NOMO-1 (cell line): ENCODE measurements at regions not wholly inside any gene's neighbourhood (a gene's known extent, or its start where the extent isn't known, plus 50 kb on each side); places are given as distances from the start of the nearest gene placed in this dataset.

Experiments
- DNase-seq, 2 experiments: peaks; one replicate each; lab custom pipeline; 2025; ENCODE audit not compliant: unreplicated experiment in 2 of 2; lab: John Stamatoyannopoulos, UW

DNA sequence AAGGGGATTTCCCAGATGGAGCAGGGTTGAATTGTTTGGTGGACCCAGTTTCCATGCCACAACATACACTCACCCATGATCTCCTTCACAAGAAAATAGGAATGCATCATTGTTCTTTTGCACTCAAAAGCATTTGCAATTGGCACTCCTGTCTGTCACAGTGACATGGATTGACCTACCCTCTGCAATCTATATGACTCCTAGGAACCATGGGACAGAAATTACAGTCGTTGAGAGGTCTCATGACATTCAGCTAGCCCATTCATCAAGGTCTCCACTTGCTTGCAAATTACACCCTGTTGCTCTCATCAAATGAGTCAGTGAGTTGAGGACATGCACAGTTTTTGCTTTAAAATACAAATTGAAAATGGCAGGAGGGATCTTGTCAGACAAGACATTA, 448.5 kb downstream of the LPIN1 start:
- no peak for DNase-seq

DNA sequence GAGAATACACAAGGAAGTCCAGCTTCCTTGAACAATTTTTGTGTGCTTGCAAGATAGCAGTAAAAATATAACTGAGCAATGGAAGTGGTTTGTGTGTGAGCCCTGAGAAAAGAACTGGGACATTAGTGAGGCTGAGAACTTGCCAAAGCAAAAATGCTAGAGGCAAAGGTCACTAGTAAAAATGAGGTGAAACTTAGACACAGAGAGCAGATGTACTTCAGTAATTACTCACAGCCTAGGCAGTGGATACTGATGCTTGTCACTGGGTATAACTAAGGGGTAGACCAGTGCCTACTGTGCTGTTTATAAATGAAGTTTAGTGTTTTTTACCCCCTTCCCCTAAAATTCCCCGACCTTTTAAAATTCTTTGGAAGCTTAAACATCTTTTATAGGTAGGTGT, 450.1 kb downstream of the LPIN1 start:
- no peak for DNase-seq

DNA sequence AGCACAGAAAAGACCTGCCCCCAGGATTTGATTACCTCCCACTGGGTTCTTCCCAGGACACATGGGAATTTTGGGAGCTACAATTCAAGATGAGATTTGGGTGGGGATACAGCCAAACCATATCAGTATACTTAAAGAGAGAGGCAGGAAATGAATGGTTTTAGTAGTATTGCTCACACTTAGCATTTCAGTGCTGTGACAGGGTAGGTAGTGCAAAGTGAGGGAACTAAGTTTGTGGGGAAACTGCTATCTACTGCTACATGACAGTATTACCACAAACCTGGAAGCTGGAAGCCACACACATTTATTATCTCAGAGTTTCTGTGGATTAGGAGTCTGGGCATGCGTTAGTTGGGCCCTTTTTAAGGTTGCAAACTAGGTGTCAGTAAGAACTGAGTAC, 450.7 kb downstream of the LPIN1 start:
- DNase-seq = no peak

DNA sequence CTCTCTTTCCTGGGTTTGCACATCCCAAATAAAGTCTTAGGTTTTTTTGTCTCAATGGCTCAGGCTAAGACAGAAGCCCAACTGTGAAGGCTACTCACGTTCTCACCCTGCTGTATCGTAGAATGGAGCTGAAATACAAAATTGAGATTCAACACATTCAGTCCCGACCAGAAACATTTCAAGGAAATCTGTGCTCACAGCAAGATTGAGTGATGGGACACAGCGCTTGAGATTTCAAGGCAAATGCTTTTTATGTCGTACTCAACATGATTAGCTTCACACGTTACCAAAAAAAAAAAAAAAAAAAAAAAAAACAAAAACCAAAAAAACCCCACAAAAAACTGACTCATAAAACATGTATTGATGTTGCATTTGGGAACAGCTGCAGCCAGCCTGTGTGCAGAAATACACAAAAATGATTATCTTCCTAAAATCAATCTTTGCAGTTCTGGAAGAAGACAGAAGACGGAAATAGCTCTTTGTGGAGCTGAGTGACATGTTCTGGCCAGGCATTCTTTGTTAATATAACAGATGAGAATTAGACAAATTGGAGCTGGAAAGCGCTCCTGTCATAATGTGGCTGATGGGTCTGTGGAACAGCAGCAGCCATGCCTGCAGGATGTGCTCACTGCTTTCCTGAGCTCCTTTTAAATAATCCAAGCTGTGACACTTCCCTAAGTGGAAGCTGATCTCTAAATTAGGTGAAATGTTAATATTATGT, 453.2 kb downstream of the LPIN1 start:
- DNase-seq = no peak

DNA sequence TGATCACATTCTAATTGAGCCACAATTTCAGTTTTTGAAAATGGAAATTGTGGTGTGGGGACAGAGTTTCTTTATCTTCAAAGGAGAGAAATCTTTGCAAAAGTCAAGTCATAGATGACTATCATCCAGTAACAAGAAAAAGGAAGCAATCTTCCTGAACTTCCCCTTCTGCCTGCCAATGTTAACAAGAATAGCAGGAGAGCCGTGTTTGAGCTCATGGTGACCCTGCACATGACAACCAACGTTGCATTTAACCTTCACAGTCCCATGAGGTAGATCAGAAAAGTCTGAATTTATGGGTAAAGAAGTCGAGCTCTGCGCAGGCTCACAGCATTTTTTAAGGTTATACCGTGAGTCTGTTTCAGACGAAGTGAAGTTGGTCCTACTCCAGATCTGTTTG, 454.9 kb downstream of the LPIN1 start:
- DNase-seq = peak; percentile 27 to 79

DNA sequence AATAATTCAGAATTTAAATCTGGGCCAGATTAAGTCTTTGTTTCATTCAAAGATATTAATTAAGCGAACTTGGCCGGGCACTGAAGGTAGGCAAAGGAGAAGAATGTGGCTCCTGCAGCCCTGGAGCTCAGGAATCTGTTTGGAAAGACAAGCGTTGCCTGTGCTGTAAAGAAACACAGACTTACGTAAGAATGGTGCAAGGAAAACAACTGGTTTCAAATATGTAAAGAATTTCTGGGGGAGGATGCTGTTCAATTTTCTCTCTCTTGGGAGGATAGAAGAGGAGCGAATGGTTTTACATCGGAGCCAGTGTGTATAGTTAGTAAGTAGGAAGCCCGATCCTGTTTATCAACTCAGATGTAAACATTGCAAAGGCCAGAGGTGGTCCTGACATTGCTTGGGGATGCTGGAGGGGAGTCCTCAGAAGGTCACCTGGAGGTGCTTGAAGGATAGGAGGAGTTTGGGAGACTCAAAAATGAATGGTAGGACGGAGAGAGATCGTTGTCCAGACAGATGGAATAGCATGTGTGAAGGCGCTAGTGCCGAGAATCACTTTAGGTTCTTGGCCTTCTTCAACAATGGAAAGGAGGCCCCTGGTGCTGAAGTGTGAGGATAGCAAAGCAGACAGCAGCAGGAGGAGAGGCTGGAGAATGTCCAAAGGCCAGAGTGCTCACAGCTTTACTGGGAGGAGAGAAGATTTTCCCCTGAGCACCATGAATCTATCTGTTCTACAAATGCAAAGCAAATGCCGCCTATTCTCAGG, 456.1 kb downstream of the LPIN1 start:
- DNase-seq = no peak

DNA sequence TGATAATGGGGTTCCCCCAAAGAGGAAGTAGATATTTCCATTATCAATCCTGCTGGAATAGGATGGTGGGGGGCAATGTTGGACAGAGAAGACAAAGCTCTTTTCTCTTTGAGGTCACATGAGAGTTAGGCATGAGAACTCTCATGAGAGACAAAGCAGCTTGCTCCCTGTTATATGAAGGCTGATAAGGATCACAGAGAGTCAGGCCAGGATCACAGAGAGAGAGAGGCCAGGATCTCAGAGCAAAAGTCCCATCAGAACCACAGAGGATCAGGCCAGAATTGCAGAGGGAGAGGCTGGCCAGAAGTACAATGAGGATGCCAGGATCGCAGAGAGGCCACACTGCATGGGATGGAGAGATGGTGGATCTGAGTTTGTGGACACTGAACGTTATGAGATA, 457.1 kb downstream of the LPIN1 start:
- DNase-seq = no peak

DNA sequence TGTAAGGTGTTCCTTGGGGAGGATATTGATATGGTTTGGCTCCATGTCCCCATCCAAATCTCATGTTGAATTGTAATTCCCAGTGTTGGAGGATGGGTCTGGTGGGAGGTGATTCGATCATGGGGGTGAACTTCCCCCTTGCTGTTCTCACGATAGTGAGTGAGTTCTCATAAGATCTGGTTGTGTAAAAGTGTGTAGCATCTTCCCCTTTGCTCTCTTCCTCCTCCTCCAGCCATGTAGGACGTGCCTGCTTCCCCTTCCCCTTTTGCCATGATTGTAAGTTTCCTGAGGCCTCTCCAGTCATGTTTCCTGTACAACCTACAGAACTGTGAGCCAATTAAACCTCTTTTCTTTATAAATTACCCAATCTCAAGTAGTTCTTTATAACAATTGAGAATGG, 458.7 kb downstream of the LPIN1 start:
- no peak for DNase-seq

DNA sequence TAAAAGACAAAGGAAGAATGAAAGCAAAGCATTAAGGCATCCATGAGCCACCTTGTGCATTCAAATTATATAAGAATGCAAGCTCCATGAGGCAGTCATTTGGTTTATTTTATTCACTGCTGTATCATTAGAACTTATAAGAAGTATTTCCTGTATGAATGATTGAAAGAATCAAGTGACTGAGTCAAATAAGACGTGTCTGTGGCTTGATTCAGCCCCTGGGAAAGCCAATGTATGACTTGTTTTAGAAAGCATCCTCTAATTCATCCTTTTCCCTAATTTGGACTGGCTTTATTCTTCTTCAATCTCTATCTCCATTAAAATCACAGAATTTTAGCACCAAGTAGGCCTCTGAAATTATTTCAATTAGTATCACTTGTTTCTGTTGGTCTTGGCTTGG, 461.1 kb downstream of the LPIN1 start:
- no peak for DNase-seq

DNA sequence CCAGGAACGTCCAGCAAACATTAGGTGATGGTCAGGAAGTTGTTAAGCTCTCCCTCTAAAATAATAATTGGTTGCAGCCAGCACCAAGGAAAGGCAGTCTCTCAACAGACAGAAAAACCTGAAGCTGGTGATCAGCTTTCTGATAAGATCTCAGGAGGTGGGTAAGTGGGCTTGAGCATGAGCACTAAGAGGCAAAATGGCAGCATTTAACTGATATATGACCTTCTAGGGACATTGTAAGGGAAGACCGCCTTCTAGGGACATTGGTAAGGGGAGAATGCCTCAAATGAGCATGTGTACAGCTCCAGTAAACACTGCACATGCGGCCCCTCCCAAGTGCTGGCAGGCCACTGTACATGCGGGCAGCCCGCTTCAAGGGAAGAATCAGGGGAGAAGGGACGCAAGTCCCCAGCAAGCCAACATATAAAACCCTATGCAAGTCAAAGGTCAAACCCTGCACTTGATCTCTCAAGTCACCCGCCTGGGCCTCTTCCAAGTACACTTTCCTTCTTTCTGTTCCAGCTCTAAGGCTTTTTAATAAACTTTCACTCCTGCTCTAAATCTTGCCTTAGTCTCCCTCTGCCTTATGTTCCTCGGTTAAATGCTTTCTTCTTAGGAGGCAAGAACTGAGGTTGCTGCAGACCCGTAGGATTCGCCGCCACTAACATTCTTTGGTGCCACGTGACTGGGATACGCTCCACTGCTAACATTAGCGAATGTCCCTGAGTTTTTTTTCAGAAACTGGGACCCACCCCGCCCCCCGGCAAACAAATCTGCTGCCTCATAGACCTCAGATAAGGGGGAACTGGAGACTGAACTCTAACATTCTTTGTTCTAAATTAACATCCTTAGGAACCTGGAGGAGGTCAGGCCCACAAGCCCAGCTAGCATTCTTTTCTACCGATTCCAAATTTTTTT, 463.8 kb downstream of the LPIN1 start:
- no peak for DNase-seq

DNA sequence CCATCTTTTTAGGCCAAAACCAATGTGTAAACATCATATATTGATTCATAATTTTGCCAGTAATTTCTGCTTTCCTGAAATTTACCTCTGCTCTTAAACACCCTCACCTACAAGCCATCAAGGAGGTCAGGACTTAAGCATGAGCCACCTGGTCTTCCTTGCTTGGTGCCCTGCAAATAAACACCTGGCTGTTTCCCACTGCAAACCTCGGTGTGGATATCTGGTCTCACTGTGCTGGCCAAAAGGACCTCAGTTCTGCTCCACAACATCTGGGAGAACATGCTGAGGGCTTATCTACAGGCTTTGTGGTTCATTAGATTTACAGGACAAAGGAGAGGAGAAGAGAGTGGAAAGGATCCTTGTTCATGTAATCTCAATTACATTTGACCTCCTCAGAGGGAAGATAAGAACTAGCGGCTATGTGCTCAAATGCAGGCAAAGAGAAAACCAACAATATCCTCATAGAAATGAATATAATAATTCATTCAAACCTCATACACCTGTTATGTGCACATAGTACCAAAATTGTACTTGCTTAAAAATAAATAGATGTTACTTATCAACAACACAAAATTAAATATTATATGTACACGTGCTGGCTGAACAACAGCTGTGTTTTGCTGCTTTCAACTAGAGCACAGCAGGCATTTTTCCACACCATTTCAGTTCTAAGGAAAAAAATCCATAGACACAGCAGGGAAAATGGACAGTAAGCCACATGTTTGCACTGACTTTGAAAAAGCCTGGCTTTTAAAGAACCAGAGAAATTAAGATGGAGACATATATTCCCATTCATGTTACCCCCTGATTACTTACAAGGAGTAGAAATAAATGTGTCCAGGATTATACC, 465.1 kb downstream of the LPIN1 start:
- no peak for DNase-seq

DNA sequence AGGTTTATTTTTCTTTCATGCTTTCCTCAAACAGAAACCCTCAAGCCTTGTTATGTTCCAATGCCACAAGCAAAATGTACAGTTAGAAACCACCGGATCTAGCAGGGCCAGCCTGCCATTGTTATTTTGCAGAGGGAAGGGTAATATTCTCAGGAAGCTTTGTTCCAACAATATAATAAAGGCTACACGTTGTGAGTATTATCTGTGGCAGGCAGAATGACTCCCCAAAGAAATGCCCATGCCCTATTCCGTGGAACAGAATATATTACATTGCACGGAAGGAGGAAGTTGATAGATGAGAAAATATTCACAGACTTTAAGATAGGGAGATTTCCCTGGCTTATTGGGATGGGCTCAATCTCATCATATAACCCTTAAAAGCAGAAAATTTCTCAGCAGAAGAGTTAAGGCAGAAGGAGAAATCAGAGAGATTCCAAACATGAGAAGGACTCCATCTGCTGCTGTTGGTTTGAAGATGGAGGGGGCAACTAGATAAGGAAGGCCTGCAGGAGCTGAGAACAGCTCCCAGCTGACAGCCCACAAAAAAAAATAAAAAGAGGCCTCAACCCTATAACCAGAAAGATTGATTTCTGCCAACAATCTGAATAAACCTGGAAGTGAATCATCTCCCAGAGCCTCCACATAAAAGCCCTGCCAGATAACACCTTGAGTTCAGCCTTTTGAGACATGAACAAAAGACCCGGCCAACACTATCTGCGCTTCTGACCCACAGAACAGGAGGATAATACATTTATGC, 466.6 kb downstream of the LPIN1 start:
- no peak for DNase-seq

DNA sequence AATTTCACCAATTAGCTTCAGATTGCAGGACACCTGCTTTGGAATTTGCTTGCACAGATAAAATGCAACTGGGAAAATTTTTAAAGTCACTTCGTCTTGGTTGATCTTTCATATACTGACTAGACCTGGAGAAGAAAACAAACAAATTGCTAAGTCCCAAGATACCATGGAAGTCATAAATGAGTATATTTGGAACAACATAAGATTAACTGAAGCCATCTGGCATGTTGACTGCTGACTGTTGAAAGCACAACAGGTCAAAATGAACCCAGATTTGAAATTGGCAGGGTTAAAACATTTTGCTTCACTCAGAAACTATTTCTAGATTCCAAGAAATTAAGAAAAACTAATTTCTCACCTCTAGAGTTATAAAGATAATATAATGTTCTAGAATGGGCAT, 470.7 kb downstream of the LPIN1 start:
- no peak for DNase-seq

DNA sequence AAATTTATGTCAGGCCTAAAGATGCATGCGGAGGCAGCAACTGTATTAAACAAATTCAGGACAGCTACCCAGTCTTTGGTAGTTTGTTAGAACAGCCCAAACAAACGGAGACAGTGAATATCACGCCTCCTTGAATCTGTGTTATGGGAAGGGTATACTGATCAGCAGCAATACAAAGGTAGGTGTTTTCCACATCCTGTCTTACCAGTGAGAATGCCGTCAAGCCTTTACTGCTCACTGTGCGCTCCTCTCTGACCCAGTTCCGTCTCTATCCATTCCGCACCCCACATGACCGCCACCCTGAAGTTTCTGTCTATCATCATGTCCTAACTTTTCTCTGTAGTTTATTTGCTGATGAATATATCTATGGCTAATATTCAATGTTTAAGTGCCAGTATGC, 473.3 kb downstream of the LPIN1 start:
- no peak for DNase-seq

DNA sequence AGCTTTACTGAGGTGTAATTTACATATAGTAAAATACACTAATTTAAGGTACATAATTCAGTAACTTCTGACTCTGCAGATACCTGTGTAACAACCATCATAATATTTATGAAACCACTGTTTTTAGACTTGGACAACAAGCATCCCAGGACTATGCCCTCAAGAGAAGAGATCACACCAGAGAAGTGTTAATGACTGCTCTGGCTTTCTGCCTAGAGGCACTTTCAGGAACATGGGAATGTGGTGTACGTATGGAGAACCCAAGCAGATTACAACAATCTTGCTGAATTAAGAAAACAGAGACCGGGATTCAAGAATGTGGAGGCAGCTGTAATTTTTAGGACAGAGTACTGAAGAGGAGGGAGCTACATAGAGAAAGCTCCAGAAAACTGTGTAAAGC, 475.2 kb downstream of the LPIN1 start:
- DNase-seq = no peak

DNA sequence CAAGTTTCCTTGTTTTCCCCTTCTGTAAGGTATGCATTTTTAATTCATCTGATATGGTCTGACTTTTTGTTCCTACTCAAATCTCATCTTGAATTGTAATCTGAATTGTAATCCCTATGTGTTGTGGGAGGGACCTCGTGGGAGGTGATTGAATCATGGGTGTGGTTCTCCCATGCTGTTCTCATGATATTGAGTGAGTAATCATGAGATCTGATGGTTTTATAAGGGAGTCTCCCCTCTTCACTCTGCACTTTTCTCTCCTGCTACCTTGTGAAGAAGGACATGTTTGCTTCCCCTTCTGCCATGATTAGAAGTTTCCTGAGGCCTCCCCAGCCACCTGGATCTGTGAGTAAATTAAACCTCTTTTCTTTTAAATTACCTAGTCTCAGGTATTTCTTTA, 476.1 kb downstream of the LPIN1 start:
- no peak for DNase-seq

DNA sequence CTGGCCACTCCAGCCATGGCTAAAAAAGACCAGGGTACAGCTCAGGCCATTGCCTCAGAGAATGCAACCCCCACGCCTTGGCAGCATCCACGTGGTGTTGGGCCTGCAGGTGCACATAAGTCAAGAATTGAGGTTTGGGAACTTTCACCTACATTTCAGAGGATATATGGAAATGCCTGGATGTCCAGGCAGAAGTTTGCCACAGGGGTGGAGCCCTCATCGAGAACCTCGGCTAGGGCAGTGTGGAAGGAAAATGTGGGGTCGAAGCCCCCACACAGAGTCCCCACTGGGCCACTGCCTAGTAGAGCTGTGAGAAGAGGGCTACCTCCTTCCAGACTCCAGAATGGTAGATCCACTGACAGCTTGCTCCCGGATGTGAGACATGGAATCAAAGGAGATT, 477.3 kb downstream of the LPIN1 start:
- DNase-seq = no peak

DNA sequence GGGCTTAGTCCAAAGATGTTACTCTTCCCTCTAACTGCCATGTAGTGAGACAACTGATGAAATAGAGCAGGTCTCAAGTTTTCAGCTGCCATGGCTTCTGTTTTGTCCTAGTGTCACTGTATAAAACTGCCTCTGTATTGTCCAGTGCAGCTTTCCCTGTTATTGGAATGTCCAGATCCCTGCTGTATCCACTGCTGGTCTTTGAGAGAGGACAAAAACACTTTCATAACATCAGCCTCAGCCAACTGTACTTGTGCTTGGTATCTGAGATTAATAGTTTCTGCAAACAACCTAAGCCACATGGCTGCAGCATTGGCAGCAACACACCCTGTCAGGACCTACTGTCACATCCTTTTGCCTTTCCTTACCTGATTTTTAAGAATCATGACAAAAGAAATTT, 480.2 kb downstream of the LPIN1 start:
- DNase-seq = no peak

DNA sequence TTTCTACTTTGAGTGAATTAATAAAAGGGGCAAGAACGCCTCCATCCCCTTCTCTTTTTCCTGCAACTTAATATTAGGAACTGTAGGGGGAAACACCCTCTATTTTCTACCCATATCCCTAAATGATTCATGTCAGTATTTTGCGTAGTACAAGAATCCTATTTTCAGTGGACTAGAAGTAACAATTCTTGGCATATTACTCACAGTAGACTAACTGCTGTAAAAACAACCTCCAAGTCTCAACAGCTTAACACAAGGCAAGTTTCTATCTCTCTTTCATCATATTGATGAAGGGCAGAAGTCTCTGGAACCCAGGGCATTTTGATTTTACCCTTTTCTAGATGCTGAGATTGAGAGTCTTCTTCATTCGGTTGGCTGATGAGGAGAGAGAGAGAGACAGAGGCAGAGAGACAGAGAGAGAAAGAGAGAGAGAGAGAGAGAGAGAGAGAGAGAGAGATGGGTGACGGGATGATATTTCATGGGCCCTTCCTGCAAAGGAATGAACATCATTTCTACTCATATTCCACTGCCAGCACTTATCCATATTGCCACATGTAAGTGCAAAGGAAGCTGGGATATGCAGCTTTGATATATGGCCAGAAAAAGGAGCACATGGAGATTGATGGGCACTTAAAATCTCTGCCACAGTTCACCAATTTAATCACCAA, 481.6 kb downstream of the LPIN1 start:
- no peak for DNase-seq
